H1 (cell line): ENCODE measurements at regions not wholly inside any gene's neighbourhood (a gene's known extent, or its start where the extent isn't known, plus 50 kb on each side); places are given as distances from the start of the nearest gene placed in this dataset.
A peak's percentile ranks its signal among the peaks of the same experiment; 100 is the strongest.

Experiments used
- CTCF ChIA-PET: fragments of 300-600 bp; sonication (Branson Sonifier 250); formaldehyde crosslinking; loops from one replicate; lab custom pipeline; 2021; ENCODE audit not compliant: partially characterized antibody; lab: Charles Lee
- POLR2A ChIA-PET: fragments of 300-600 bp; sonication (Branson Sonifier 250); formaldehyde crosslinking; loops from one replicate; lab custom pipeline; 2021; ENCODE audit warnings: inconsistent platforms; ENCODE audit not compliant: partially characterized antibody; lab: Charles Lee
- DNase-seq, 2 experiments: peaks; one replicate each; pipeline versions ENCODE4 v3.0.0 to v3.0.0-alpha.2; 2010 to 2022; ENCODE audit warnings: low spot score in 2 of 2, low read depth in 1 of 2, mixed read lengths in 1 of 2
- FAIRE-seq: peaks from 2 replicates; lab custom pipeline; 2011; peaks lifted over from hg19 to GRCh38; lab: Jason Lieb, UNC
- H2AFZ ChIP-seq: 2 replicates; pipeline ENCODE4 v1.8.1; 2012; ENCODE audit warnings: low read length, inconsistent platforms
- H2AK5ac ChIP-seq: 2 replicates; pipeline ENCODE4 v1.6.1; 2013; ENCODE audit warnings: low read depth, low read length
- H2BK120ac ChIP-seq: replicated peaks from 2 replicates; pipeline ENCODE3; 2013; ENCODE audit warnings: low read depth, low read length, inconsistent platforms
- H2BK12ac ChIP-seq: 2 replicates; pipeline ENCODE4 v1.6.1; 2013; ENCODE audit warnings: low read depth, low read length
- H2BK15ac ChIP-seq: 2 replicates; pipeline ENCODE4 v1.6.1; 2013; ENCODE audit warnings: low read length
- H2BK20ac ChIP-seq: 2 replicates; pipeline ENCODE4 v1.6.1; 2013; ENCODE audit warnings: low read length
- H2BK5ac ChIP-seq: 2 replicates; pipeline ENCODE4 v1.6.1; 2013; ENCODE audit warnings: low read depth, low read length
- H3K14ac ChIP-seq: 2 replicates; pipeline ENCODE4 v1.6.1; 2013; ENCODE audit warnings: inconsistent platforms; ENCODE audit not compliant: insufficient read length
- H3K18ac ChIP-seq: 2 replicates; pipeline ENCODE4 v1.6.1; 2013; ENCODE audit warnings: low read length; ENCODE audit errors: extremely low read depth
- H3K23ac ChIP-seq: 2 replicates; pipeline ENCODE4 v1.6.1; 2013; ENCODE audit warnings: inconsistent platforms; ENCODE audit not compliant: insufficient read length
- H3K23me2 ChIP-seq: 2 replicates; pipeline ENCODE4 v1.6.1; 2013; ENCODE audit warnings: low read depth, low read length
- H3K27ac ChIP-seq: 2 replicates; pipeline ENCODE4 v1.6.1; 2011; ENCODE audit warnings: low read depth, low read length, inconsistent platforms
- H3K27me3 ChIP-seq, 4 experiments: replicated peaks in 1 of 4; 1 replicate in 1 of 4; 2 replicates in 3 of 4; pipeline versions ENCODE4 v1.6.1 to v1.8.1; 2011 to 2013; ENCODE audit warnings: low read length in 3 of 4, mild to moderate bottlenecking in 3 of 4, inconsistent platforms in 2 of 4, mixed read lengths in 2 of 4, moderate library complexity in 1 of 4; ENCODE audit not compliant: control insufficient read depth in 3 of 4, insufficient read depth in 3 of 4; ENCODE audit errors: extremely low read depth in 1 of 4
- H3K36me3 ChIP-seq, 4 experiments: 2 replicates each; pipeline versions ENCODE4 v1.6.1 to v1.8.1; 2011 to 2013; ENCODE audit warnings: mild to moderate bottlenecking in 4 of 4, low read length in 3 of 4, moderate library complexity in 2 of 4, control low read depth in 1 of 4, inconsistent platforms in 1 of 4; ENCODE audit not compliant: insufficient read depth in 4 of 4, control insufficient read depth in 2 of 4
- H3K4ac ChIP-seq: replicated peaks from 2 replicates; pipeline ENCODE3; 2013; ENCODE audit warnings: low read length, low read depth, mixed read lengths, inconsistent platforms; ENCODE audit not compliant: insufficient read length
- H3K4me1 ChIP-seq, 4 experiments: replicated peaks in 1 of 4; 1 replicate in 1 of 4; 2 replicates in 3 of 4; pipeline versions ENCODE4 v1.6.1 to v1.8.1; 2011 to 2013; ENCODE audit warnings: low read length in 3 of 4, inconsistent platforms in 2 of 4, mixed read lengths in 1 of 4; ENCODE audit not compliant: insufficient read depth in 4 of 4, control insufficient read depth in 3 of 4
- H3K4me2 ChIP-seq, 2 experiments: 2 replicates each; pipeline versions ENCODE4 v1.6.1 to v1.8.1; 2011 to 2013; ENCODE audit warnings: low read depth in 2 of 2, low read length in 2 of 2, control low read depth in 1 of 2, inconsistent platforms in 1 of 2, mild to moderate bottlenecking in 1 of 2; ENCODE audit not compliant: insufficient read depth in 1 of 2
- H3K4me3 ChIP-seq, 4 experiments: fragments of 200-600, 300-600 bp in 1 of 4; sonication (generic), shearing (Covaris generic), sonication (Bioruptor Twin) in 1 of 4; 2 replicates each; pipeline versions ENCODE4 v1.5.1 to v1.8.1; 2011 to 2016; ENCODE audit warnings: low read length in 4 of 4, low read depth in 3 of 4, control low read depth in 2 of 4, inconsistent platforms in 2 of 4, mild to moderate bottlenecking in 2 of 4, mixed read lengths in 1 of 4, moderate library complexity in 1 of 4; ENCODE audit not compliant: insufficient read depth in 2 of 4; ENCODE audit errors: extremely low read depth in 1 of 4
- H3K56ac ChIP-seq: replicated peaks from 2 replicates; pipeline ENCODE3; 2013; ENCODE audit warnings: low read depth, mild to moderate bottlenecking, mixed read lengths, low read length, inconsistent platforms; ENCODE audit not compliant: insufficient read length
- H3K79me1 ChIP-seq: 2 replicates; pipeline ENCODE4 v1.6.1; 2013; ENCODE audit warnings: low read depth, low read length, control low read depth
- H3K79me2 ChIP-seq, 2 experiments: 2 replicates each; pipeline versions ENCODE4 v1.6.1 to v1.8.1; 2012 to 2013; ENCODE audit warnings: low read length in 2 of 2, mild to moderate bottlenecking in 2 of 2, inconsistent platforms in 1 of 2; ENCODE audit not compliant: insufficient read depth in 2 of 2, control insufficient read depth in 1 of 2
- H3K9ac ChIP-seq, 4 experiments: replicated peaks in 1 of 4; 1 replicate in 1 of 4; 2 replicates in 3 of 4; pipeline versions ENCODE4 v1.6.1 to v1.8.1; 2011 to 2013; ENCODE audit warnings: low read depth in 3 of 4, low read length in 3 of 4, control low read depth in 2 of 4, mild to moderate bottlenecking in 2 of 4, moderate library complexity in 2 of 4, inconsistent platforms in 1 of 4; ENCODE audit errors: extremely low read depth in 1 of 4
- H3K9me3 ChIP-seq, 2 experiments: 2 replicates each; pipeline versions ENCODE4 v1.6.1 to v1.8.1; 2012 to 2013; ENCODE audit warnings: mild to moderate bottlenecking in 2 of 2, moderate library complexity in 2 of 2, control low read depth in 1 of 2, inconsistent platforms in 1 of 2, low read depth in 1 of 2, low read length in 1 of 2, mixed read lengths in 1 of 2; ENCODE audit not compliant: insufficient read depth in 2 of 2
- H4K20me1 ChIP-seq, 2 experiments: replicated peaks in 1 of 2; 2 replicates each; pipeline versions ENCODE3 to v1.8.1; 2011 to 2013; ENCODE audit warnings: inconsistent platforms in 2 of 2, low read length in 2 of 2, mild to moderate bottlenecking in 1 of 2; ENCODE audit not compliant: insufficient read depth in 2 of 2, control insufficient read depth in 1 of 2
- H4K5ac ChIP-seq: 2 replicates; pipeline ENCODE4 v1.6.1; 2013; ENCODE audit warnings: low read length, low read depth, mixed read lengths, inconsistent platforms; ENCODE audit not compliant: insufficient read length
- H4K8ac ChIP-seq: 2 replicates; pipeline ENCODE4 v1.8.0; 2013; ENCODE audit warnings: mild to moderate bottlenecking, moderate library complexity, low read length, inconsistent platforms; ENCODE audit not compliant: insufficient read depth; ENCODE audit errors: extremely low read depth
- H4K91ac ChIP-seq: replicated peaks from 2 replicates; pipeline ENCODE3; 2013; ENCODE audit warnings: low read length, mixed read lengths, inconsistent platforms; ENCODE audit not compliant: insufficient read length
- ATF2 ChIP-seq: IDR thresholded peaks from 2 replicates; pipeline ENCODE4 v1.6.1; 2012; ENCODE audit warnings: low read length, inconsistent platforms
- CHD1 ChIP-seq: IDR thresholded peaks from 2 replicates; pipeline ENCODE4 v1.6.1; 2012; ENCODE audit warnings: low read depth, low read length, improper control_type of control experiment
- CREB1 ChIP-seq: IDR thresholded peaks from 2 replicates; pipeline ENCODE4 v1.6.1; 2012; ENCODE audit warnings: inconsistent platforms
- EP300 ChIP-seq, 2 experiments: IDR thresholded peaks; 1 replicate in 1 of 2; 2 replicates in 1 of 2; pipeline ENCODE4 v1.6.1; 2011 to 2012; ENCODE audit warnings: low read depth in 2 of 2, low read length in 2 of 2, mild to moderate bottlenecking in 2 of 2, borderline replicate concordance in 1 of 2, inconsistent platforms in 1 of 2, moderate library complexity in 1 of 2
- MAFK ChIP-seq: IDR thresholded peaks from 2 replicates; pipeline ENCODE4 v1.6.1; 2012; ENCODE audit warnings: low read depth, mild to moderate bottlenecking, improper control_type of control experiment, low read length
- NRF1 ChIP-seq: IDR thresholded peaks from 2 replicates; pipeline ENCODE4 v1.6.1; 2011; ENCODE audit warnings: mild to moderate bottlenecking, low read depth, low read length, improper control_type of control experiment
- RBBP5 ChIP-seq: IDR thresholded peaks from 2 replicates; pipeline ENCODE4 v1.7.1; 2012; ENCODE audit warnings: low read depth, mild to moderate bottlenecking, inconsistent platforms, low read length, moderate library complexity, borderline replicate concordance
- RXRA ChIP-seq: IDR thresholded peaks from 2 replicates; pipeline ENCODE4 v1.6.1; 2011; ENCODE audit warnings: low read depth, mild to moderate bottlenecking, low read length, moderate library complexity; ENCODE audit not compliant: insufficient read depth
- SUZ12 ChIP-seq: fragments of 200-600 bp; sonication (generic); IDR thresholded peaks from 2 replicates; pipeline ENCODE4 v1.6.1; 2012; ENCODE audit warnings: mild to moderate bottlenecking, inconsistent platforms, low read length, moderate library complexity, mixed read lengths
- TBP ChIP-seq: IDR thresholded peaks from 2 replicates; pipeline ENCODE4 v1.6.1; 2011; ENCODE audit warnings: low read depth, low read length, improper control_type of control experiment
- TCF12 ChIP-seq: IDR thresholded peaks from 2 replicates; pipeline ENCODE4 v1.6.1; 2011; ENCODE audit warnings: low read depth, mild to moderate bottlenecking, low read length
- TEAD4 ChIP-seq: IDR thresholded peaks from 2 replicates; pipeline ENCODE4 v1.6.1; 2012; ENCODE audit warnings: low read depth, low read length, inconsistent platforms, mixed read lengths
- ZNF274 ChIP-seq: IDR thresholded peaks from 2 replicates; pipeline ENCODE4 v1.7.0; 2012; ENCODE audit warnings: low read length, borderline replicate concordance; ENCODE audit errors: extremely low read depth
- WGBS, 2 experiments: shearing (Covaris generic) in 1 of 2; methylation state at CpG; one replicate each; pipeline versions ENCODE4 v1.1.6 to v1.1.7; 2013 to 2015; ENCODE audit warnings: low lambda C conversion rate in 2 of 2, mixed read lengths in 2 of 2, inconsistent platforms in 1 of 2, low coverage in 1 of 2, missing lambda C conversion rate in 1 of 2; ENCODE audit not compliant: insufficient replicate concordance in 2 of 2, insufficient coverage in 1 of 2, insufficient read length in 1 of 2; ENCODE audit errors: extremely low coverage in 1 of 2, missing lambda C conversion rate in 1 of 2; 5-methylcytosine and 5-hydroxymethylcytosine counted together

- ChIA-PET POLR2A (no interaction called here), CTCF (interaction anchor here (0.6 to 0.9 kb wide), 3 partner anchors 95 to 453 kb away, joined by 3 to 4 read pairs (median 3); no protein-coding TSS in a partner anchor)
- Histone ChIP-seq H2AK5ac (no peak overlapping the region), H3K23me2 (no peaks in the 10 kb centered on the region), H2AFZ (no peak overlapping the region), H3K9me3 (no peaks in the 10 kb centered on the region), H3K14ac (no peak overlapping the region), H2BK120ac (no peak overlapping the region), H4K5ac (no peak overlapping the region), H2BK20ac (no peak overlapping the region), H4K20me1 (no peaks in the 10 kb centered on the region), H3K27me3 (no peaks in the 10 kb centered on the region; a peak in 1 of 7 replicates), H3K27ac (no peak overlapping the region), H3K4me1 (peaks cover 0 to 7% (median 4%) of the 10 kb centered on the region in 4 experiments; a peak in 5 of 7 replicates), H3K4me3 (no peak overlapping the region), H4K91ac (no peak overlapping the region), H2BK15ac (no peak overlapping the region), H2BK12ac (no peak overlapping the region), H3K4me2 (0 out of 4 replicates have a peak overlapping the region, but pooled peaks of 1 of the 2 experiments have one; percentile 22), H3K23ac (no peak overlapping the region), H3K4ac (no peak overlapping the region), H3K79me2 (no peaks in the 10 kb centered on the region), H3K18ac (no peak overlapping the region; the same call in 1 of the 2 replicates), H3K79me1 (no peaks in the 10 kb centered on the region), H2BK5ac (no peak overlapping the region), H3K9ac (no peak overlapping the region), H3K56ac (no peak overlapping the region), H4K8ac (no peak overlapping the region), H3K36me3 (no peaks in the 10 kb centered on the region)
- no peak for FAIRE-seq
- 82% methylated on average over 4 of the region's 4 CpGs; no CpG with 5 or more reads in 1 of the 2 experiments for WGBS, 2 experiments
- DNase-seq = no peak
- no peak for TF ChIP-seq NRF1
- no peak for TF ChIP-seq TBP
- no peak for TF ChIP-seq SUZ12
- no peak for TF ChIP-seq MAFK
- no peak for TF ChIP-seq RBBP5
- no peak for TF ChIP-seq EP300 (IDR thresholded peaks at IDR 0.05; ENCODE audit: borderline replicate concordance in 1 of 2, low read depth in 2 of 2, low read length in 2 of 2)
- no peak for TF ChIP-seq CREB1
- TF ChIP-seq ATF2 = no peak
- TF ChIP-seq ZNF274 = no peak
- TF ChIP-seq TCF12 = no peak
- TF ChIP-seq TEAD4 = no peak
- TF ChIP-seq RXRA = no peak
- TF ChIP-seq CHD1 = no peak
Measured at GRCh38 chr3:66107855-66108254, 69.1 kb upstream of the MAGI1 start.
